Amygdala (tissue), 56 donors: ENCODE measurements at regions not wholly inside any gene's neighbourhood (a gene's known extent, or its start where the extent isn't known, plus 50 kb on each side); places are given as distances from the start of the nearest gene placed in this dataset.

ENCODE experiments used
- DNase-seq, 56 donors: peaks; one replicate each; lab custom pipeline; 2025; lab: John Stamatoyannopoulos, UW

DNA sequence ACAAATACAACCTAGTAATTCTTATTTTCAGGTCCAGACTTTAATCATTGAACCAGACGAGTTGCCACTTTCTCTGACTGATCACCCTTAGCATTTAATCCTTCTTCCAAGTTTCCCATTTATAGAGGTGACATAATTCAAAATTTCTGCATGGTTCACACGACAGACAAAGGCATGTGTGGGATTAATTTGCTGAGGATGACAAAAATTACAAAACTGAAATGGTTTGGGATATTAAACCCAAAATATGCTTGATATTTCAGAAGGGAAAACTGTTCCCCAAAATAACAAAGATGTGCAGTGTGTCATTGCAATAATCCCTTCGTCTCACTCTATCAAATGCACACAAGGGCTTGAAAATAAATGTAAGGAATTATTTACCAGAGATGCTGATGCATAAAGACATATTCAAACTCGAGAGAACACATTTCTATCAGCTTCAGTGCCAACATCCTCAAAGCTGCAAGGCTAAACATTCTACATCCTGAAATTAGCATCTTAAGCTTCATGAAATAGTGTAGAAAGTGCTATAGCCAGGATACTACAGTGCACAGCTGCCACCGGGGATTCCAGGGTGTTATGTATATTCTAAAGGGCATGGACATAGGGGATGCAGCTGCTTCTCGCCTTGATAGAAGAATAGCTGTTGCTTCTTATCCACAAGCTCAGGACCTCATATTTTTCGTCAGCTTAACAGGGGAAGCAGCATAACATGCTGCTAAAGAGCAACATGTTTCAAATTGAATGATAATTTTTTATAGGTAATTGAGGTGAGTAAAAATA is 198.7 kb upstream of the SLITRK1 start:
- DNase-seq: no peak

GRCh38 chr13:84077271-84077670 is 195.0 kb upstream of the SLITRK1 start:
- no peak for DNase-seq

DNA sequence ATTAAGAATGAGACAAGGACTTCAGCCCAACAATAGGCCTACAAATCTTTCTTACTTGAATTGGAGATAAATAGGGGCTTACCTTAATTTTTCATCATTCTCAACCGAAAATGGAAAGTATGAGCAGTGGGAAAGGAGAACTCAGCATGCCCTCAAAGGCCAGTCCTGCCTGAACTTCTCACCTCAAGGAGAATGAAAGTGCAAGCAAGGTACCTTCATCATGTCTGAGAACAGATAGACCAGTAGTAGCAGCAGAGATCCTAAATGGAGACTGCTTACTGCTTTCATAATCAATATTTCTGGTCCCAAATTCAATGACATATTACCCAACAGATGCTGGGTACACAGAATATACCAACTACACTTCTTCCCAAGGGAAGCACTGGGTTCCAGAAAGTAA is 194.0 kb upstream of the SLITRK1 start:
- DNase-seq: no peak

GRCh38 chr13:84050536-84050935 is 168.3 kb upstream of the SLITRK1 start:
- no peak for DNase-seq

- DNase-seq: no peak
These were observed 167.4 kb upstream of the SLITRK1 start for GRCh38 chr13:84049443-84050219.

- DNase-seq: no peak
These were observed 162.5 kb upstream of the SLITRK1 start for GRCh38 chr13:84044805-84045204.

- DNase-seq: no peak
These were observed 155.7 kb upstream of the SLITRK1 start for GRCh38 chr13:84038001-84038400.

- no peak for DNase-seq
These were observed 149.8 kb upstream of the SLITRK1 start for GRCh38 chr13:84032116-84032515.

- no peak for DNase-seq
These were observed 148.8 kb upstream of the SLITRK1 start for GRCh38 chr13:84031120-84031519.

GRCh38 chr13:84029396-84029795 is 147.1 kb upstream of the SLITRK1 start:
- no peak for DNase-seq

GRCh38 chr13:84025824-84026223 is 143.6 kb upstream of the SLITRK1 start:
- no peak for DNase-seq

GRCh38 chr13:83996415-83996814 is 114.1 kb upstream of the SLITRK1 start:
- no peak for DNase-seq

DNA sequence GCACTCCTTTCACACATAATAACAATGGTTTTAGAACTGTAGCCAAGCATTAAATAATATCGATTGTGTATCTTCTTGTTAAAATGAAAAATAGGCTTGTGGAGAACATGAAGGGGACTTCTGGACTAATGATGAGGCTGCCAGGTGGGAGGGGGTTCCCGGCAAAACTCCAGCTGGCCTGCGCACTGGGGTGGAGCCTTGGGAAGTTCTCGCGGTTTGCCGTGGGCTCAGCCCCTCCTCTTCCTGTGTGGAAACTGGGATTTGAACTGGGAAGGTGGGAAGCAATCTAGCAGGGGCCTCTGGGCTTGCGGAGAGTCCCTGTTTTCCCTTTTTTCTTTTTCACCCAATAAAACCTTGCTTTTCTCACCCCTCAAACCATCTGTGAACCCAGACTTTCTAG is 113.7 kb upstream of the SLITRK1 start:
- DNase-seq: no peak

- DNase-seq: no peak
These were observed 110.5 kb upstream of the SLITRK1 start for GRCh38 chr13:83992566-83993358.

- DNase-seq: no peak
These were observed 105.1 kb upstream of the SLITRK1 start for GRCh38 chr13:83987394-83987793.

GRCh38 chr13:83984793-83985192 is 102.5 kb upstream of the SLITRK1 start:
- DNase-seq: no peak

- no peak for DNase-seq
These were observed 98.1 kb upstream of the SLITRK1 start for GRCh38 chr13:83980331-83980730.

- DNase-seq: no peak
These were observed 93.4 kb upstream of the SLITRK1 start for GRCh38 chr13:83975655-83976165.

DNA sequence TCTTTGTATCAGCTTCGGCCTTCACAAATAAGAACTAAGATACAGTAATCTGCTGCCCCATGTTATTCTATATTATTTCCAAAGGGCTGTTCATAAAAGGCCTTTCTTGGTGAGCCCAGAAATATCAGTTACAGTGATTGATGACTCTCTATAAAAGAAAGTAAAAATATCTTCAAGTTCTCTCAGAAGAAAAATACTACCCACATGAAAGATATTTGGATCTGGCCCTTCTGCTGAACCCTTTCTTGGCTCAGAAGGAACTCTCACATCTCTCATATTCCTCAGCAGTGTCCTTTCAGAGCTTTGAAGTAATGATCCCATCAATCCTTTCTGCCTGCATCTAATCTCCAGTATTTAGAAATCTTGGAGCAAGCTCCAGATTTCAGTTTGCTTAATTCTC is 76.3 kb upstream of the SLITRK1 start:
- DNase-seq: no peak

- DNase-seq: no peak
These were observed 72.7 kb upstream of the SLITRK1 start for GRCh38 chr13:83955011-83955410.

- no peak for DNase-seq
These were observed 71.6 kb upstream of the SLITRK1 start for GRCh38 chr13:83953916-83954315.
